GM19351 (cell line): ENCODE measurements at regions not wholly inside any gene's neighbourhood (a gene's known extent, or its start where the extent isn't known, plus 50 kb on each side); places are given as distances from the start of the nearest gene placed in this dataset.
"Not testable (repeated sequence)": the region's sequence is repeated elsewhere in the genome, so short reads cannot be mapped to it uniquely, and the experiment has no call there.

Experiments
- ATAC-seq: cut with Tn5 transposase; IDR thresholded peaks from one replicate; pipeline ENCODE4 v1.9.1; 2021; ENCODE audit warnings: mild to moderate bottlenecking, moderate library complexity; ENCODE audit not compliant: unreplicated experiment

GRCh38 chr3:160047876-160048275 is 59.2 kb downstream of the IL12A start:
- ATAC-seq = no peak

GRCh38 chr3:160049038-160049437 is 60.4 kb downstream of the IL12A start:
- no peak for ATAC-seq

GRCh38 chr3:160049565-160049964 is 60.9 kb downstream of the IL12A start:
- no peak for ATAC-seq

DNA sequence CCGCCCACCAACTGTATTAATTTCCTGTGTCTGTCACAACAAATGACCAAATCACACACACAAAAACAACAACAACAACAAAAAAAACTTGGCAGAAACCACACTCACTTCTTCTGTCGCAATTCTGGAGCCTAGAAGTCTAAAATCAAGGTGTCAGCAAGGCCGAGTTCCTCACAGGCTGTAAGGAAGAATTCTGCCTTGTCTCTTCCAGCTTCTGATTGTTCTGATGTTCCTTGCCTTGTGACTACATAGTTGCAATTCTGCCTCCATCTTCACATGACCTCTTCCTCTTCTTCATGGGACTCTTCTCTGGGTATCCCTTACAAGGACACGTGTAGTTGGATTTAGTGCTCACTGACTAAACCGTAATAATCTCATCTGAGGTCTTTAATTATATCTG is 61.4 kb downstream of the IL12A start:
- no peak for ATAC-seq

DNA sequence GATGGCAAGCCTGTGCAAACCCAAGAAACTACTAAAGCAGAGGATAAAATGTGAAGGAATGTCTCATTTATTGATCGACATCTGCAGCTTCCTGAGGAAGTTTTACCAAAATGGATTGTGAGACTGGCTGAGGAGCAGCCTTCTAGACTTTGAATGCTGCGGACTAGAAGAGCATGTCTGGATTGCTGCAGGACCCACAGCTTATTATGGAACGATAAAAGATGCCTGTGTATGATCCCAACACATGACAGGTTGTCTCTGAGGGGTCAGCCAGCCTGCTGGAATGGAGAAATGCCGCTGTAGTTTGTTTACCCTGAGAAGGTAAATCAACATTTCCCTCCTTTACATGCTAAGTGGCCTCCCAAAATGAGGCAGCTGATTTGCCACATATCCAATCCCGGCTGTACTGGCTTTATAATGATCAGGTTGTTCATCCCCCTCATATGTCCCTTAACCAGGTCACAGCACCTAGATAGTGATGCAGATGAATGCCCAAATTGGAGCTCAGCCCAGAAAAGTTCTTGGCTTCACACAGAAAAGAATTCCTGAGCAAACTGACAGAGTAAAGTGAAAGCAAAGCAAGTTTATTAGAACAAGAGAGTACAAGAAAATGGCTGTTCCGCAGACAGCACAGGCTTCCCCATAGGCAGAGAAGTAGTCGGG is 63.9 kb downstream of the IL12A start:
- ATAC-seq = no peak

GRCh38 chr3:160053048-160053391 is 64.4 kb downstream of the IL12A start:
- no peak for ATAC-seq

GRCh38 chr3:160054862-160055261 is 66.2 kb downstream of the IL12A start:
- not testable (repeated sequence) for ATAC-seq

DNA sequence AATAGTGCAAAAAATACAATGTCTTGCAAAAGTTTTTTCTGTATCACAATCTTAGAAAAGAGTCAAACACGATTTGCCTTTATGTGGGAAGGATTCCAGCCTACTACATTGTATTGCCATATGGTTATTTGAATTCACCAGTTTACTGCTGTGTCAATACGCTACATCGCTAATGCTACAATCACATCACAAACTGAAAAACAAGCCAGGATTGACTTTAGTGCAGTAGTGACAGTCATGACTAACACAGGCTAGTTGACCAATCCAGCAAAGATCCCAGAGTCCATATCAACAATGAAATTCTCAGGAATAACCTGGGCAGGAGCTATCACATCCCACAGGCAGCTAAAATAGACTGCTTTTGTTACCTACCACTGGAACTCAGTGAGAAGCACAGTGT is 67.0 kb downstream of the IL12A start:
- no peak for ATAC-seq

DNA sequence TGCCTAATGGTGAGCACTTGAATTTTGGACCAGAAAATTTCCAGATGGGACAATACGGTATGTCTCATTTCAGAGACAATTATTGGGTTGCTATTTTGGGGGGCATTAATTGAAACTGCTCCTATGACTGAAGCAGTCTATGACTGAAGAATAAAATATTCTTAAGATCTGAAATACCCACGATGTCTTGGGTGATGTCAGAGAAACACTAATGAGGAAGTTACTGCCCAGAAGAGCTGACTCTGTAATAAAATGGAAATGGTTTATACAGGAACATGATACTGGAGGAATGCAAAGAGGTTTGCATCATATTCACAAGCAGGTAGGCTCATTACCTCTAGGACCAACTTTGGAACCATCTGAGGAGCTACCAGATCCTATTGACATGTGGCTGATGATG is 68.7 kb downstream of the IL12A start:
- no peak for ATAC-seq

GRCh38 chr3:160060409-160061027 is 71.9 kb downstream of the IL12A start:
- ATAC-seq = no peak

DNA sequence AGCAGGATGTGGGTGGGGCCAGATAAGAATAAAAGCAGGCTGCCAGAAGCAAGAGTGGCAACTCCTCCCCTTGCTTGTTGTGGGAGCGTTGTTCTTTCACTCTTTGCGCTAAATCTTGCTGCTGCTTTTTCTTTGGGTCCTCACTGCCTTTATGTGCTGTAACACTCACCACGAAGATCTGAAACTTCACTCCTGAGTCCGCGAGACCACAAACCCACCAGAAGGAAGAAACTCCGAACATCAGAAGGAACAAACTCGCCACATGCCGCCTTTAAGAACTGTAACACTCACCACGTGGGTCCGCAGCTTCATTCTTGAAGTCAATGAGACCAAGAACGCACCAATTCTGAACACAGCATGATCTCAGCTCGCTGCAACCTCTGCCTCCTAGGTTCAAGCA is 72.9 kb downstream of the IL12A start:
- no peak for ATAC-seq

- ATAC-seq = no peak
These were observed 76.6 kb downstream of the IL12A start for GRCh38 chr3:160065282-160065681.

GRCh38 chr3:160065786-160066185 is 77.2 kb downstream of the IL12A start:
- ATAC-seq = no peak

DNA sequence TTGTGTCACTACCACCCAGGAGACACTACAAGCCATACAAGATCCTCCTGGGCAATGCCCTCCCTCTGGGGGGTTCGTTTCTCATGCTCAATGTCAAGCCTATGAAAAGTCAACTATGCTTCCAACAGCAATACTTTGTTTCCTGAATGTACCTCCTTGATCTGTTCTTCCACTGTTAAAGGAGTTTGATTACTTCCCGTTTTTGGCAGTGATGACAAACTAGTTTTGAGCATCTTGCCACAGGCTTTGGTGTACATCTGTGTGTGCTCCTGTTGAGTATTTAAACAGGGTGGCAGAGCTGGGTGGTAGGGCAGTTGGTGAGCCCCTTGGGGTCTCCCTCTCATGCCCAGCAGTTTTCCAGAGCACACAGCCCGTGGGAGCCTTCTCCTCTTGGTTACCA is 81.4 kb downstream of the IL12A start:
- ATAC-seq = no peak

GRCh38 chr3:160076519-160076918 is 87.9 kb downstream of the IL12A start:
- ATAC-seq = no peak

- ATAC-seq = no peak
These were observed 89.9 kb downstream of the IL12A start for GRCh38 chr3:160078533-160078932.

GRCh38 chr3:160081958-160082533 is 93.4 kb downstream of the IL12A start:
- ATAC-seq = no peak

DNA sequence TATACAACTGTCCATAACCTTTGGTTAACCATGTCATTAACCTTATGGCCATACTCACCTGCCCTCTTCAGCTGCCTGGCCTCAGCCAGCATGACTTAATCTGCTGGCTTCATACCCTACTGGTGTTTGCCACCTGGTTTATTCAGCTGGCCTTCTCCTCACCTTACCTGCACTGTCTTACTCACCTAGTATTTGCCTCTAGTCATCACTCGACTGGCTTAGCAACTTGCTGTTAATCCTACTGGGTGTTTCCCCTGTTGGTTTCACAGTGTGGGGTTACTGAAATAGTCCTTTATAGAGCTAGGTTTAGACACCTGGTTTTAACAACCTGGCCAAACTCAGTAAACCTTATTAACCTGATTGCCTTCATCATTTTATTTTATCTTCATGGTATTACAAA is 96.4 kb downstream of the IL12A start:
- no peak for ATAC-seq

GRCh38 chr3:160088492-160089137 is 100.0 kb downstream of the IL12A start:
- no peak for ATAC-seq

DNA sequence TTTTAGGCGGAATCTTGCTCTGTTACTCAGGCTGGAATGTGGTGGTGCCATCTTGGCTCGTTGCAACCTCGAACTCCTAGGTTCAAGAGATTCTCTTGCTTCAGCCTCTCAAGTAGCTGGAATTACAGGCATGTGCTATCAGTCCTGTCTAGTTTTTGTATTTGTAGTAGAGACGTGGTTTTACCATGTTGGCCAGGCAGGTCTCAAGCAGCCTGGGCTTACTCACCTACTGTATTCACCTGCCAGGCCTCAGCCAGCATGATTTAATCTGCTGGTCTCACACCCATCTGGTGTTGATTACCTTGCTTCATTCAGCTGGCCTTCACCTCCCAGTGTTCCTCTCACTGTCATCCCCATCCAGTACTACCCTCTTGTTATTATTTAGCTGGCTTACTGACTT is 102.0 kb downstream of the IL12A start:
- no peak for ATAC-seq

- ATAC-seq = no peak
These were observed 102.8 kb downstream of the IL12A start for GRCh38 chr3:160091441-160091840.

GRCh38 chr3:160092760-160093159 is 104.1 kb downstream of the IL12A start:
- no peak for ATAC-seq
